Limb (tissue), 2 donors: ENCODE measurements at regions not wholly inside any gene's neighbourhood (a gene's known extent, or its start where the extent isn't known, plus 50 kb on each side); places are given as distances from the start of the nearest gene placed in this dataset.

ENCODE experiments used
- DNase-seq, 2 donors: peaks; one replicate each; pipeline ENCODE4 v3.0.0-alpha.2; 2016; ENCODE audit errors: extremely low spot score in 2 of 2

DNA sequence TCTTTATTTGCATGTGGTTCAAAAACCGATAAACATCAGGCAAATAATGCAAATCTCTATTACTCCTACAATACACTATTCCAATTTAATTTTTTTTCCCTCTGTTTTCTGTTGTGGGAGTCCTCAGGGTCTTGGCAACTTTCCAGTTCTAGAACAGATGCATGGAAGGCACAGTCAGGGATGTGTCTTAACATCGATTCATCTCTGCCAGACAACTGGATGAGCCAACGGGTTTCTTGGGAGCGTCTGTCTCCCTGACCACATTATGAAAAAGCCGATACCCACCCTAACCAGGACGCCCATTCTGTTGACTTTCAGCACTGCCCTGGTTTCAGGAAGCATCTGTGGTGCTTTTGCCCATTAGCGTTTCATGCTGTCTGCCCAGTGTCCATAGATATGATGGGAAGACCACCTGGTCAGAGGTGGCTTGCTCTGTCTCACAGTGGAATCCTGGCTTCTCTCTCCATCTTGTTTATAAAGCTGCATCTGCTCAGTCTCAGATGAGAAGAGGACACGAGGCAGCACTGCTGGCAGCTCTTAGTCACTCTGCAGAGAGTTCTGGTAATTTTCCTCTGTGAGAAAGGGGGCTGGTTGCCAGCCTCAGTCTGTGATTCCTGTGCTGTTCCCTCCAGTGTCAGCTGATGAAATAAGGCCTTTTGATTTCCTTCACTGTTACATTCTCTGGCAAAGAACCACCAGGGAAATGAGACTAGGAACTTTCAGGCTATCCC is 57.9 kb upstream of the KCNE4 start:
- DNase-seq: peak; percentile 44 to 78

- DNase-seq: no peak
These were observed 53.5 kb upstream of the KCNE4 start for GRCh38 chr2:222998459-222998858.

- DNase-seq: no peak
These were observed 50.9 kb upstream of the KCNE4 start for GRCh38 chr2:223000872-223001796.

DNA sequence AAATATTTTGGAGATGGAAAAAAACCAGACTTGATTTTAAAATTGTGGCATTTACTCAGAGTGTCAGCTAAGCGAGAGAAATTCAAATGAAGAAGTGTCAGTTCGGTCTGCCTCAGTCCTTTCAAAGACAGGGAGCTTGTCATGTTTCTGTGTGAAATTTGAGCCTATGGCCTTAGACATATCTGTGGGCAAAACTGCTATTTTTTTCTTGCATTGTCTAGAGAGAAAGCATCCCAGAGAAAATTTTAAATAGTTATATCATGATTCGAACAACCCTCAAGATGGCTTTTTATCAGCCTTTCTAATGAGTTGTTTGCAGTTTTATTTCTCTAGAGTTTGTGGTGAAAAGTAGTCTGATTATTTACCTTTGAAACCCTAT is 50.2 kb upstream of the KCNE4 start:
- DNase-seq: no peak
